Fibroblast of the conjunctiva (primary cell): ENCODE measurements at regions not wholly inside any gene's neighbourhood (a gene's known extent, or its start where the extent isn't known, plus 50 kb on each side); places are given as distances from the start of the nearest gene placed in this dataset.

ENCODE experiments used
- DNase-seq: peaks from one replicate; pipeline ENCODE4 v3.0.0-alpha.2; 2010; ENCODE audit warnings: low read depth

GRCh38 chr2:7210712-7211111 lies 293.5 kb downstream of the RNF144A start:
- no peak for DNase-seq

- no peak for DNase-seq
Observed at GRCh38 chr2:7225848-7226247, 308.6 kb downstream of the RNF144A start.

- no peak for DNase-seq
Observed at GRCh38 chr2:7226501-7226900, 309.3 kb downstream of the RNF144A start.

- DNase-seq = no peak
Observed at GRCh38 chr2:7233126-7233525, 315.9 kb downstream of the RNF144A start.

GRCh38 chr2:7237466-7237865 lies 320.3 kb downstream of the RNF144A start:
- no peak for DNase-seq

GRCh38 chr2:7239078-7239477 lies 321.9 kb downstream of the RNF144A start:
- DNase-seq = no peak

GRCh38 chr2:7241041-7241745 lies 324.0 kb downstream of the RNF144A start:
- no peak for DNase-seq

GRCh38 chr2:7242189-7242867 lies 325.1 kb downstream of the RNF144A start:
- no peak for DNase-seq

- no peak for DNase-seq
Observed at GRCh38 chr2:7243276-7243675, 326.1 kb downstream of the RNF144A start.

GRCh38 chr2:7256377-7256776 lies 339.2 kb downstream of the RNF144A start:
- no peak for DNase-seq

GRCh38 chr2:7262727-7263126 lies 345.5 kb downstream of the RNF144A start:
- DNase-seq = no peak

GRCh38 chr2:7264791-7265190 lies 347.6 kb downstream of the RNF144A start:
- no peak for DNase-seq

- DNase-seq = no peak
Observed at GRCh38 chr2:7265286-7265685, 348.1 kb downstream of the RNF144A start.

- no peak for DNase-seq
Observed at GRCh38 chr2:7269106-7269643, 352.0 kb downstream of the RNF144A start.

- no peak for DNase-seq
Observed at GRCh38 chr2:7270011-7270431, 352.8 kb downstream of the RNF144A start.

- DNase-seq = peak; percentile 18
Observed at GRCh38 chr2:7272210-7272609, 355.0 kb downstream of the RNF144A start.

- DNase-seq = no peak
Observed at GRCh38 chr2:7278984-7279383, 361.8 kb downstream of the RNF144A start.

- no peak for DNase-seq
Observed at GRCh38 chr2:7279421-7279949, 362.3 kb downstream of the RNF144A start.

GRCh38 chr2:7280790-7281189 lies 363.6 kb downstream of the RNF144A start:
- DNase-seq = no peak

- no peak for DNase-seq
Observed at GRCh38 chr2:7281231-7282201, 364.3 kb downstream of the RNF144A start.

- DNase-seq = no peak
Observed at GRCh38 chr2:7286120-7286519, 368.9 kb downstream of the RNF144A start.

GRCh38 chr2:7288484-7288883 lies 371.3 kb downstream of the RNF144A start:
- no peak for DNase-seq
